ENCODE measurements at regions not wholly inside any gene's neighbourhood (a gene's known extent, or its start where the extent isn't known, plus 50 kb on each side); places are given as distances from the start of the nearest gene placed in this dataset.
"Not testable (repeated sequence)": the region's sequence is repeated elsewhere in the genome, so short reads cannot be mapped to it uniquely, and the experiment has no call there.

DNA sequence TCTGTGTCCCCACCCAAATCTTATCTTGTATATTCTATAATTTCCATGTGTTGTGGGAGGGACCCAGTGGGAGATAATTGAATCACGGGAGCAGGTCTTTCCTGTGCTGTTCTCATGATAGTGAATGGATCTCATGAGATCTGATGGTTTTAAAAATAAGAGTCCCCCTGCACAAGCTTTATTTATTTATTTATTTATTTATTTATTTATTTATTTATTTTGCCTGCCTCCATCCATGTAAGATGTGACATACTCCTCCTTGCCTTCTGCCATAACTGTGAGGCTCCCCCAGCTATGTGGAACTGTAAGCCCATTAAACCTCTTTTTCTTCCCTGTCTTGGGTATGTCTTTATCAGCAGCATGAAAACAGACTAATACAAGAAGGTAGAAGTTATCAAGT, 579.1 kb upstream of the GRM3 start:
- TF ChIP-seq, protein P1, sequence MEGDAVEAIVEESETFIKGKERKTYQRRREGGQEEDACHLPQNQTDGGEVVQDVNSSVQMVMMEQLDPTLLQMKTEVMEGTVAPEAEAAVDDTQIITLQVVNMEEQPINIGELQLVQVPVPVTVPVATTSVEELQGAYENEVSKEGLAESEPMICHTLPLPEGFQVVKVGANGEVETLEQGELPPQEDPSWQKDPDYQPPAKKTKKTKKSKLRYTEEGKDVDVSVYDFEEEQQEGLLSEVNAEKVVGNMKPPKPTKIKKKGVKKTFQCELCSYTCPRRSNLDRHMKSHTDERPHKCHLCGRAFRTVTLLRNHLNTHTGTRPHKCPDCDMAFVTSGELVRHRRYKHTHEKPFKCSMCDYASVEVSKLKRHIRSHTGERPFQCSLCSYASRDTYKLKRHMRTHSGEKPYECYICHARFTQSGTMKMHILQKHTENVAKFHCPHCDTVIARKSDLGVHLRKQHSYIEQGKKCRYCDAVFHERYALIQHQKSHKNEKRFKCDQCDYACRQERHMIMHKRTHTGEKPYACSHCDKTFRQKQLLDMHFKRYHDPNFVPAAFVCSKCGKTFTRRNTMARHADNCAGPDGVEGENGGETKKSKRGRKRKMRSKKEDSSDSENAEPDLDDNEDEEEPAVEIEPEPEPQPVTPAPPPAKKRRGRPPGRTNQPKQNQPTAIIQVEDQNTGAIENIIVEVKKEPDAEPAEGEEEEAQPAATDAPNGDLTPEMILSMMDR (IDR thresholded peaks at IDR 0.05), result not testable (repeated sequence)
- TF ChIP-seq POLR2A (IDR thresholded peaks at IDR 0.05), result not testable (repeated sequence)
